HUES6 (cell line): ENCODE measurements at regions not wholly inside any gene's neighbourhood (a gene's known extent, or its start where the extent isn't known, plus 50 kb on each side); places are given as distances from the start of the nearest gene placed in this dataset.

ENCODE experiments used
- H3K27ac ChIP-seq: 2 replicates; pipeline ENCODE4 v1.7.0; 2013; ENCODE audit warnings: low read depth, mild to moderate bottlenecking, low read length, inconsistent platforms
- H3K27me3 ChIP-seq: 2 replicates; pipeline ENCODE4 v1.6.1; 2013; ENCODE audit warnings: low read length; ENCODE audit not compliant: control insufficient read depth, insufficient read depth
- H3K36me3 ChIP-seq: 2 replicates; pipeline ENCODE4 v1.6.1; 2013; ENCODE audit warnings: low read length; ENCODE audit not compliant: control insufficient read depth, insufficient read depth
- H3K4me1 ChIP-seq: 2 replicates; pipeline ENCODE4 v1.6.1; 2013; ENCODE audit warnings: low read length; ENCODE audit not compliant: control insufficient read depth, insufficient read depth
- H3K4me3 ChIP-seq: 2 replicates; pipeline ENCODE4 v1.5.1; 2013; ENCODE audit warnings: low read depth, low read length
- H3K9ac ChIP-seq: one replicate; pipeline ENCODE4 v1.6.1; 2013; ENCODE audit warnings: mild to moderate bottlenecking, low read length
- H3K9me3 ChIP-seq: 2 replicates; pipeline ENCODE4 v1.6.1; 2013; ENCODE audit warnings: low read depth, low read length; ENCODE audit not compliant: control insufficient read depth, insufficient read depth

GRCh38 chr15:94131875-94132274 is 99.5 kb upstream of the MCTP2 start:
- no peak overlapping the region for H3K9ac ChIP-seq
- H3K27me3 ChIP-seq, result no peaks in the 10 kb centered on the region
- no peaks in the 10 kb centered on the region for H3K9me3 ChIP-seq
- H3K4me1 ChIP-seq, result no peaks in the 10 kb centered on the region
- no peak overlapping the region for H3K4me3 ChIP-seq
- H3K27ac ChIP-seq, result no peak overlapping the region
- H3K36me3 ChIP-seq, result no peaks in the 10 kb centered on the region

- Histone ChIP-seq H3K9me3 (no peaks in the 10 kb centered on the region), H3K9ac (no peak overlapping the region), H3K27ac (no peak overlapping the region), H3K36me3 (no peaks in the 10 kb centered on the region), H3K27me3 (no peaks in the 10 kb centered on the region), H3K4me1 (no peaks in the 10 kb centered on the region), H3K4me3 (no peak overlapping the region)
Observed at GRCh38 chr15:94130504-94130903, 100.9 kb upstream of the MCTP2 start.

- Histone ChIP-seq H3K4me3 (no peak overlapping the region), H3K9me3 (no peaks in the 10 kb centered on the region), H3K36me3 (no peaks in the 10 kb centered on the region), H3K27me3 (no peaks in the 10 kb centered on the region), H3K27ac (no peak overlapping the region), H3K9ac (no peak overlapping the region), H3K4me1 (peaks cover 13% of the 10 kb centered on the region)
Observed at GRCh38 chr15:94127006-94127405, 104.4 kb upstream of the MCTP2 start.

GRCh38 chr15:94125698-94126097 is 105.7 kb upstream of the MCTP2 start:
- Histone ChIP-seq H3K4me3 (no peak overlapping the region), H3K9me3 (no peaks in the 10 kb centered on the region), H3K36me3 (no peaks in the 10 kb centered on the region), H3K4me1 (peaks cover 13% of the 10 kb centered on the region), H3K9ac (no peak overlapping the region), H3K27ac (no peak overlapping the region), H3K27me3 (no peaks in the 10 kb centered on the region)

GRCh38 chr15:94125156-94125555 is 106.2 kb upstream of the MCTP2 start:
- Histone ChIP-seq H3K9ac (no peak overlapping the region), H3K9me3 (no peaks in the 10 kb centered on the region), H3K27me3 (no peaks in the 10 kb centered on the region), H3K4me3 (no peak overlapping the region), H3K27ac (no peak overlapping the region), H3K4me1 (peaks cover 13% of the 10 kb centered on the region), H3K36me3 (no peaks in the 10 kb centered on the region)

- Histone ChIP-seq H3K4me3 (no peak overlapping the region), H3K4me1 (peaks cover 13% of the 10 kb centered on the region), H3K27ac (no peak overlapping the region), H3K27me3 (no peaks in the 10 kb centered on the region), H3K9me3 (no peaks in the 10 kb centered on the region), H3K36me3 (no peaks in the 10 kb centered on the region), H3K9ac (no peak overlapping the region)
Observed at GRCh38 chr15:94122516-94122915, 108.8 kb upstream of the MCTP2 start.

- H3K27me3 ChIP-seq, result no peaks in the 10 kb centered on the region
- H3K4me1 ChIP-seq, result peaks cover 13% of the 10 kb centered on the region
- no peak overlapping the region for H3K9ac ChIP-seq
- no peak overlapping the region for H3K4me3 ChIP-seq
- H3K36me3 ChIP-seq, result no peaks in the 10 kb centered on the region
- H3K9me3 ChIP-seq, result no peaks in the 10 kb centered on the region
- no peak overlapping the region for H3K27ac ChIP-seq
Observed at GRCh38 chr15:94119923-94120775, 111.2 kb upstream of the MCTP2 start.

GRCh38 chr15:94119298-94119811 is 112.0 kb upstream of the MCTP2 start:
- no peak overlapping the region for H3K27ac ChIP-seq
- H3K27me3 ChIP-seq, result no peaks in the 10 kb centered on the region
- H3K9ac ChIP-seq, result no peak overlapping the region
- H3K9me3 ChIP-seq, result no peaks in the 10 kb centered on the region
- peaks cover 11% of the 10 kb centered on the region for H3K4me1 ChIP-seq
- H3K36me3 ChIP-seq, result no peaks in the 10 kb centered on the region
- H3K4me3 ChIP-seq, result no peak overlapping the region

- peaks cover 4% of the 10 kb centered on the region for H3K4me1 ChIP-seq
- H3K36me3 ChIP-seq, result no peaks in the 10 kb centered on the region
- H3K9ac ChIP-seq, result no peak overlapping the region
- no peak overlapping the region for H3K4me3 ChIP-seq
- H3K27ac ChIP-seq, result no peak overlapping the region
- H3K9me3 ChIP-seq, result no peaks in the 10 kb centered on the region
- no peaks in the 10 kb centered on the region for H3K27me3 ChIP-seq
Observed at GRCh38 chr15:94110476-94111130, 120.8 kb upstream of the MCTP2 start.

GRCh38 chr15:94107652-94108051 is 123.7 kb upstream of the MCTP2 start:
- Histone ChIP-seq H3K4me3 (no peak overlapping the region), H3K4me1 (peaks cover 5% of the 10 kb centered on the region), H3K36me3 (no peaks in the 10 kb centered on the region), H3K27ac (no peak overlapping the region), H3K9ac (no peak overlapping the region), H3K9me3 (peaks cover 2% of the 10 kb centered on the region; the same call in 1 of the 2 replicates), H3K27me3 (no peaks in the 10 kb centered on the region)

- Histone ChIP-seq H3K4me1 (peaks cover 5% of the 10 kb centered on the region), H3K36me3 (no peaks in the 10 kb centered on the region), H3K4me3 (no peak overlapping the region), H3K9ac (no peak overlapping the region), H3K9me3 (peaks cover 2% of the 10 kb centered on the region; the same call in 1 of the 2 replicates), H3K27me3 (no peaks in the 10 kb centered on the region), H3K27ac (no peak overlapping the region)
Observed at GRCh38 chr15:94105760-94106159, 125.6 kb upstream of the MCTP2 start.
